Heart right ventricle (tissue), 16 donors: ENCODE measurements at regions not wholly inside any gene's neighbourhood (a gene's known extent, or its start where the extent isn't known, plus 50 kb on each side); places are given as distances from the start of the nearest gene placed in this dataset.

ENCODE experiments used
- ATAC-seq, 8 donors: fragments of 200-7000 bp; cut with Tn5 transposase; one replicate each; pipeline ENCODE4 v1.9.1; 2020; ENCODE audit warnings: mild to moderate bottlenecking in 8 of 8, moderate library complexity in 8 of 8, moderate number of reproducible peaks in 1 of 8
- DNase-seq, 2 donors: peaks; one replicate each; pipeline ENCODE4 v3.0.0-alpha.2; 2020
- H3K27ac ChIP-seq, 10 donors: fragments of 200-600 bp; sonication (generic) in 2 of 10; one replicate each; pipeline versions ENCODE4 v1.5.0 to v1.8.0; 2020 to 2022; ENCODE audit warnings: mild to moderate bottlenecking in 3 of 10
- H3K27me3 ChIP-seq, 7 donors: fragments of 200-600 bp; one replicate each; pipeline ENCODE4 v1.8.0; 2021 to 2022; ENCODE audit warnings: mild to moderate bottlenecking in 2 of 7
- H3K36me3 ChIP-seq, 9 donors: fragments of 200-600 bp; sonication (generic) in 1 of 9; one replicate each; pipeline versions ENCODE4 v1.5.0 to v1.8.0; 2020 to 2022; ENCODE audit warnings: mild to moderate bottlenecking in 2 of 9
- H3K4me1 ChIP-seq, 9 donors: fragments of 200-600 bp; sonication (generic) in 1 of 9; one replicate each; pipeline versions ENCODE4 v1.5.0 to v1.8.0; 2020 to 2022; ENCODE audit warnings: mild to moderate bottlenecking in 4 of 9
- H3K4me3 ChIP-seq, 10 donors: fragments of 200-600 bp; sonication (generic) in 2 of 10; one replicate each; pipeline versions ENCODE4 v1.5.0 to v1.8.0; 2020 to 2022; ENCODE audit warnings: mild to moderate bottlenecking in 7 of 10, moderate library complexity in 2 of 10
- H3K9me3 ChIP-seq, 11 donors: fragments of 200-600 bp in 10 of 11; sonication (generic) in 2 of 11; one replicate each; pipeline versions ENCODE4 v1.5.0 to v1.8.0; 2013 to 2022; ENCODE audit warnings: mild to moderate bottlenecking in 2 of 11, control low read depth in 1 of 11, moderate library complexity in 1 of 11
- WGBS, 2 donors: extraction: QIAGEN DNeasy Blood & Tissue Kit; methylation state at CpG; one replicate each; pipeline ENCODE4 v1.1.7; 2013; ENCODE audit warnings: inconsistent platforms in 1 of 2; 5-methylcytosine and 5-hydroxymethylcytosine counted together
- intact Hi-C, 10 donors: fragments of 100-400 bp; cut with DNase I; formaldehyde crosslinking; loops; one replicate each; pipeline versions ENCODE4 v1.11.1 to v1.14.2; 2022
- TF ChIP-seq, protein P1 (sequence below), 9 donors: fragments of 200-600 bp; sonication (generic) in 2 of 9; IDR thresholded peaks; one replicate each; pipeline versions ENCODE4 v1.5.0 to v1.8.0; 2021 to 2022; ENCODE audit warnings: antibody characterized with exemption in 9 of 9, mild to moderate bottlenecking in 5 of 9, moderate library complexity in 1 of 9
- donor health status: Arrhythmogenic right ventricular cardiomyopathy.
- donor health status: ischemic (EF 13 %, LVEDD 7.1; RV severe dilation, severe dysfunction).
- donor health status: healthy with polysubstance abuse.
- donor health status: DM: no; HTN: yes; CAD: no.
- donor health status: DM: no; HTN: no; CAD: no.
- donor health status: ischemic (EF 25% LVEDD 6.9; RV normal size, moderate dysfunction).
- donor health status: ischemic (EF 25% LVEDD 5.7; RV mildly dilated, moderate dysfunction).
- donor health status: healthy.
- donor health status: DM: yes; HTN: yes; CAD: no.
- donor health status: Ischemic cardiomyopathy.
- donor health status: ischemic (EF 35%, LVEDD 5.7; RV mildly dilated, moderate dysfunction).
- donor health status: nonischemic (EF 11% LVEDD 7.7; RV severe dilation, severe dysfunction).
- donor health status: DM: yes; HTN: yes; CAD: no.
- donor health status: PGD.
- donor health status: ischemic (EF 29% LVEDD 5.4; RV normal size, mild dysfunction).
- donor health status: nonischemic (EF 23%, LVEDD 6.1; RV moderate dilation, normal function).

DNA sequence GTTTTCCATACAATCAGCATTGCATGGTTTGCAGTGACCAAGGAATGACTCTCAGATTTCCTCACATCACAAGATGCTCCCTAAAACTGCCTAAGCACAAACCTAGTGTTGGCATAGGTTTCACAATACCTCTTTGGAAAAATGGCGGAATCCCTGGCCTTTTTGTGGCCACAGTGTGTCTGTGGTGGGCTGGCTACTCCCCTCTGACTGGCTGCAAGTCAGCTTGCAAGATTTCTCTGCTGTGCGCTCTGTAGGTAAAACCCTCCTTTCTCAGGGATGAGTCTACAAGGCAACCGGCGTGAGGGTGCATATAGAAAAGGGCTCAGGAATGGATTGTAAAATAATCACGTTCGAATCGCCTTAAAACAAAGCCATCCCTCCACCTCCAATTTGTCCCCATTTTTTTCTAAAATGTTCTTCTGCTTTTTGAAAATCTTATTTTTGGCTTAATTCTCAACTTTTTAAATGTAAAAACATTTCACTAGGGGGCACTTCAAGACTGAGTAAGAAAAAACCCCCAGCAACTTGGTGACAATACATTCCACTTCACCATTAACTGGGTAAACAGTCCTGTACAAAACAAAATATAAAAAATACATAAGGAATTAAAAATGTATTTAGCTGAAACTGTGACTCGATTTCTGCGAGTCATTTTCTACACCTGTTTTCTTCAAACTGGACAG lies 235.6 kb downstream of the STIM2 start:
- Histone ChIP-seq H3K27me3 (peaks cover 0 to 21% (median 9%) of the 10 kb centered on the region in 7 donors), H3K4me3 (no peak overlapping the region), H3K4me1 (no peaks in the 10 kb centered on the region), H3K9me3 (no peaks in the 10 kb centered on the region), H3K27ac (no peak overlapping the region), H3K36me3 (no peaks in the 10 kb centered on the region)
- TF ChIP-seq, protein P1, sequence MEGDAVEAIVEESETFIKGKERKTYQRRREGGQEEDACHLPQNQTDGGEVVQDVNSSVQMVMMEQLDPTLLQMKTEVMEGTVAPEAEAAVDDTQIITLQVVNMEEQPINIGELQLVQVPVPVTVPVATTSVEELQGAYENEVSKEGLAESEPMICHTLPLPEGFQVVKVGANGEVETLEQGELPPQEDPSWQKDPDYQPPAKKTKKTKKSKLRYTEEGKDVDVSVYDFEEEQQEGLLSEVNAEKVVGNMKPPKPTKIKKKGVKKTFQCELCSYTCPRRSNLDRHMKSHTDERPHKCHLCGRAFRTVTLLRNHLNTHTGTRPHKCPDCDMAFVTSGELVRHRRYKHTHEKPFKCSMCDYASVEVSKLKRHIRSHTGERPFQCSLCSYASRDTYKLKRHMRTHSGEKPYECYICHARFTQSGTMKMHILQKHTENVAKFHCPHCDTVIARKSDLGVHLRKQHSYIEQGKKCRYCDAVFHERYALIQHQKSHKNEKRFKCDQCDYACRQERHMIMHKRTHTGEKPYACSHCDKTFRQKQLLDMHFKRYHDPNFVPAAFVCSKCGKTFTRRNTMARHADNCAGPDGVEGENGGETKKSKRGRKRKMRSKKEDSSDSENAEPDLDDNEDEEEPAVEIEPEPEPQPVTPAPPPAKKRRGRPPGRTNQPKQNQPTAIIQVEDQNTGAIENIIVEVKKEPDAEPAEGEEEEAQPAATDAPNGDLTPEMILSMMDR (IDR thresholded peaks at IDR 0.05) = no peak
- DNase-seq (no peak), ATAC-seq (no peak)
- 73 to 75% methylated on average over 9 of the region's 9 CpGs for WGBS, 2 donors
- intact Hi-C loops = no loop called here

DNA sequence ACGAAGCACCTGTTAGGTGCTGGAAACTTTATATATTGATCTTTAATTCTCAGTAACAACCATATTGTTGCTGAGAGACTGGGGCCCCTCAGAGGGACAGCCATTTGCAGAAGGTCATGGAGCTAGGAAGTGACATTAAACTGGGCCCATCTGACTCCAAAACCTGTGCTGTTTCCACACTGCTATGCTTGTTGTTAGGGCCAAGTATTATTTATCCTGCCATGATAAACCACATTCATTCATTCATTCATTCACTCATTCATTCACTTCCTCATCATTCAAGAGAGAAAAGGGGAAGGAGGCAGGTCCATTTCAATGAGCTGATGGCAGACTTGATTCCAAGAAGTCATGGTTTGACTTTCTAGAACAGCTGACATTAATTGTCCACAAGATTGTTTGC lies 237.4 kb downstream of the STIM2 start:
- intact Hi-C loops = no loop called here
- H3K27ac ChIP-seq = no peak overlapping the region
- TF ChIP-seq, protein P1 (IDR thresholded peaks at IDR 0.05) = no peak
- no peaks in the 10 kb centered on the region for H3K36me3 ChIP-seq
- H3K9me3 ChIP-seq = no peaks in the 10 kb centered on the region
- no peaks in the 10 kb centered on the region for H3K4me1 ChIP-seq
- WGBS, 2 donors = 61 to 65% methylated on average over 1 of the region's 1 CpG
- H3K27me3 ChIP-seq = peaks cover 0 to 19% (median 0%) of the 10 kb centered on the region in 7 donors
- no peak for DNase-seq
- no peak for ATAC-seq
- H3K4me3 ChIP-seq = no peak overlapping the region

GRCh38 chr4:27100713-27101112 lies 240.1 kb downstream of the STIM2 start:
- no peak overlapping the region for H3K27ac ChIP-seq
- H3K4me3 ChIP-seq = no peak overlapping the region
- intact Hi-C loops = no loop called here
- DNase-seq (no peak), ATAC-seq (no peak)
- no peaks in the 10 kb centered on the region for H3K36me3 ChIP-seq
- TF ChIP-seq, protein P1 (IDR thresholded peaks at IDR 0.05) = no peak
- 74 to 82% methylated on average over 10 of the region's 10 CpGs for WGBS, 2 donors
- peaks cover 0 to 23% (median 0%) of the 10 kb centered on the region in 7 donors for H3K27me3 ChIP-seq
- no peaks in the 10 kb centered on the region for H3K4me1 ChIP-seq
- H3K9me3 ChIP-seq = no peaks in the 10 kb centered on the region

DNA sequence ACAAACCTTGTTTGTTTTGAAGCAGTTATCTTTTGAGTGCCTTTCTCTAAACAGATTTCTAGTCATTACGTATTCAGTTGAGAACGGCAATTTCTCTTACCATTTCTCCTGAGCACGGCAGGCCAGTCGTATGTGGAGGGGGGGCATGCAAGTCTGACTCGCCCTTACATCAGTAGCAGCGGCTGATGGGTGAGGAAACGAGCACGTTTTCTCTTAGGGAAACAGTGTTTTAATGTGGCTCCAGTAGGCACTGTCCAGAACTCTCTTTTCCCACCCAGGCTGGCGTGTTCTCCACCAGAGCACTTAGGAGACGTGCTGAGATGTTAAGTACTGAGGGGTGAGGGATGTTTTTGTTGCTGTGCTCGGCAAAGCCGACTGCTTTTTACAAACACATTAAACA lies 240.5 kb downstream of the STIM2 start:
- intact Hi-C loops = no loop called here
- H3K36me3 ChIP-seq = no peaks in the 10 kb centered on the region
- no peak for ATAC-seq
- peaks cover 0 to 20% (median 0%) of the 10 kb centered on the region in 7 donors for H3K27me3 ChIP-seq
- TF ChIP-seq, protein P1 (IDR thresholded peaks at IDR 0.05) = no peak
- no peak overlapping the region for H3K4me3 ChIP-seq
- no peak for DNase-seq
- H3K9me3 ChIP-seq = no peaks in the 10 kb centered on the region
- H3K4me1 ChIP-seq = no peaks in the 10 kb centered on the region
- 66 to 67% methylated on average over 12 of the region's 12 CpGs for WGBS, 2 donors
- H3K27ac ChIP-seq = no peak overlapping the region
